GM23248 (cell line): ENCODE measurements at regions not wholly inside any gene's neighbourhood (a gene's known extent, or its start where the extent isn't known, plus 50 kb on each side); places are given as distances from the start of the nearest gene placed in this dataset.
"Not testable (repeated sequence)": the region's sequence is repeated elsewhere in the genome, so short reads cannot be mapped to it uniquely, and the experiment has no call there.

ENCODE experiments used
- DNase-seq: peaks from one replicate; pipeline ENCODE4 v3.0.0-alpha.2; 2015
- H2AFZ ChIP-seq: fragments of 200-600 bp; sonication (generic); 2 replicates; pipeline ENCODE4 v1.6.1; 2016; ENCODE audit warnings: antibody characterized with exemption
- H3F3A ChIP-seq: fragments of 200-600 bp; sonication (generic); 2 replicates; pipeline ENCODE4 v1.6.1; 2016; ENCODE audit warnings: mild to moderate bottlenecking, antibody characterized with exemption, mixed run types; ENCODE audit not compliant: insufficient read depth
- H3K27ac ChIP-seq: fragments of 200-600 bp; sonication (generic); 2 replicates; pipeline ENCODE4 v1.5.1; 2016; ENCODE audit warnings: mild to moderate bottlenecking
- H3K27me3 ChIP-seq: fragments of 200-600 bp; sonication (generic); replicated peaks from 2 replicates; pipeline ENCODE4 v1.6.1; 2016; ENCODE audit warnings: mild to moderate bottlenecking; ENCODE audit not compliant: insufficient read depth
- H3K36me3 ChIP-seq: fragments of 200-600 bp; sonication (generic); 2 replicates; pipeline ENCODE4 v1.6.1; 2016; ENCODE audit warnings: low read depth, mild to moderate bottlenecking
- H3K4me1 ChIP-seq: fragments of 200-600 bp; sonication (generic); 2 replicates; pipeline ENCODE4 v1.6.1; 2016; ENCODE audit warnings: mild to moderate bottlenecking; ENCODE audit not compliant: insufficient read depth
- H3K4me2 ChIP-seq: fragments of 200-600 bp; sonication (generic); one replicate; pipeline ENCODE4 v1.6.1; 2016; ENCODE audit warnings: mild to moderate bottlenecking; ENCODE audit not compliant: unreplicated experiment
- H3K4me3 ChIP-seq: fragments of 200-600 bp; sonication (generic); 2 replicates; pipeline ENCODE4 v1.5.1; 2016; ENCODE audit warnings: mild to moderate bottlenecking
- H3K79me2 ChIP-seq: fragments of 200-600 bp; sonication (generic); 2 replicates; pipeline ENCODE4 v1.6.1; 2016; ENCODE audit warnings: mild to moderate bottlenecking; ENCODE audit not compliant: insufficient read depth
- H3K9ac ChIP-seq: fragments of 200-600 bp; sonication (generic); 2 replicates; pipeline ENCODE4 v1.6.1; 2016; ENCODE audit warnings: mild to moderate bottlenecking
- H3K9me2 ChIP-seq: fragments of 200-600 bp; sonication (generic); 2 replicates; pipeline ENCODE4 v1.6.1; 2016; ENCODE audit warnings: mixed run types, mild to moderate bottlenecking, moderate library complexity; ENCODE audit not compliant: insufficient read depth
- H3K9me3 ChIP-seq: fragments of 200-600 bp; sonication (generic); one replicate; pipeline ENCODE4 v1.6.1; 2017; ENCODE audit warnings: low read depth
- H4K20me1 ChIP-seq: fragments of 200-600 bp; sonication (generic); 2 replicates; pipeline ENCODE4 v1.6.0; 2016; ENCODE audit not compliant: insufficient read depth
- EZH2 ChIP-seq: fragments of 200-600 bp; sonication (generic); IDR thresholded peaks from 2 replicates; pipeline ENCODE4 v1.6.1; 2018; ENCODE audit warnings: antibody characterized with exemption, mild to moderate bottlenecking; ENCODE audit not compliant: insufficient read depth, poor library complexity, severe bottlenecking
- EZH2phosphoT487 ChIP-seq: fragments of 200-600 bp; sonication (generic); IDR thresholded peaks from 2 replicates; pipeline ENCODE4 v1.6.1; 2018; ENCODE audit warnings: antibody characterized with exemption, moderate library complexity, mild to moderate bottlenecking, low read depth; ENCODE audit not compliant: insufficient read depth
- WGBS, 2 experiments: methylation state at CpG; one replicate each; pipeline ENCODE4 v1.1.6; 2015 to 2017; ENCODE audit warnings: low lambda C conversion rate in 2 of 2, low coverage in 1 of 2; ENCODE audit errors: missing lambda C conversion rate in 2 of 2; 5-methylcytosine and 5-hydroxymethylcytosine counted together
- in situ Hi-C: fragments of 300-500 bp; cut with MboI; formaldehyde crosslinking; loops from 2 replicates; pipeline ENCODE4 v1.15.0; 2020

DNA sequence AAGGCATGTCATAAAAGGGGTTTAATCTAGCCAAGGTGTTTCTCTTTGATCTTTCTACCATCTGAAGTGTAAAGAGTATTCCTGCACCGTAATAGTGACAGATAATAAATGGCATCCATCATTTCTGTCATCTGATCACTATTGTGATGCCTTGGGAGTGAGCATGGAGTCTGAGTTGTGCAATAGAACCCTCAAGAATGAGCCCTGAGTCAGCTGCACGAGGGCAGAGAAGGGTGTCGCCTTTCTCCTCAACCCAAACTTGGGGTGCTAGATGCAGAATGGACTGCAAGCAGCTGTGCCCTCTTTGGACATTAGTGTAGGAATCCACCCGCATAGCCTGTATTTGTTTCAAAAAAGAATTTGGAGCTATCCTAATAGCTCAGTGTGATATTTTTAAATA, 115.2 kb downstream of the ZNF37A start:
- Histone ChIP-seq H3K9ac (no peak overlapping the region), H3K79me2 (no peaks in the 10 kb centered on the region), H3K9me2 (no peaks in the 10 kb centered on the region), H3K9me3 (no peaks in the 10 kb centered on the region), H3K4me3 (no peak overlapping the region), H3K4me1 (no peaks in the 10 kb centered on the region), H3K4me2 (no peak overlapping the region), H4K20me1 (no peaks in the 10 kb centered on the region), H3F3A (no peaks in the 10 kb centered on the region), H3K27ac (no peak overlapping the region), H3K36me3 (no peaks in the 10 kb centered on the region), H2AFZ (no peak overlapping the region), H3K27me3 (no peaks in the 10 kb centered on the region)
- DNase-seq = peak; percentile 4
- in situ Hi-C loops = no loop called here
- TF ChIP-seq EZH2 (no peak), EZH2phosphoT487 (no peak)
- 9 to 14% methylated on average over 4 of the region's 4 CpGs for WGBS, 2 experiments

DNA sequence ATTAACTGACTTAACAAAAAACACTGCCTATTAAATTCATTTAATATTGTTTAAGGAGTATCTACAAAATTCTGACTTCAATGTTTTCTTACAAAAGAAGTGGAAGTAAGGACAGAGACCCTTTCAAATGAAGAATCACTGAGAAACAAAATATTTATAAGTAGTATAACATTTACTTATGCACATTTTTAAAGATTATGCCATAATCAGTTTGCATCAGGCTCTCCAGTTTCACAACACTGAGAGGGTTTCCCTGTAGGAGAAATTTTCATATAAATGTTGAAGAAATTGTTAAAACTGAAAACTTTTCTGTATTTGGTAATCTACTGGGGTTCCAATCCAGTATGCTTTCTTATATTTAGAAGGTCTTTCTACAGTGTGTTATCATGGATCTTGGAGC, 115.6 kb downstream of the ZNF37A start:
- H3K4me2 ChIP-seq, H3K9me3 ChIP-seq, DNase-seq, H3K27ac ChIP-seq, H4K20me1 ChIP-seq, in situ Hi-C loops, H3K9ac ChIP-seq, H3K36me3 ChIP-seq, H2AFZ ChIP-seq, H3K79me2 ChIP-seq, H3K4me3 ChIP-seq, H3K27me3 ChIP-seq, H3K4me1 ChIP-seq, H3K9me2 ChIP-seq, H3F3A ChIP-seq: not testable (repeated sequence)

DNA sequence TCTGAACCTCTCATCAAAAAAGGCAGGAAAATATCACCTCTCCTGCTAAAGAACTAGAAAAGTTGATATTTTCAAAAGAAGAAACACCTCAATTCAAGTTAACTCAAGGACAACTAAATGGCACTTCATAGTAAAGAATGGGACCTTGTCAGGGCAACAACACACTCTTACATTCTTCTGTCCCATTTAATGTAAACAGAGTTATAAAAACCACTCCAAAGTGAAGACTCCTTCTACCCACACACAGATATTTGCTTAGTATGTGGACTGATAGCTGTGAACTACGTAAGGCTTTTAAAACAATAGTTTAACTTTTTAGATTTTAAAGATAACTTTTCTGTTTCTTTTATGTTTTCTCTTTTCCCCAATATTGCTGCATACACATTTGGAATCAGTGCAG, 118.3 kb downstream of the ZNF37A start:
- Histone ChIP-seq H3K36me3 (no peaks in the 10 kb centered on the region), H3K27ac (no peak overlapping the region), H3K4me1 (no peaks in the 10 kb centered on the region), H3K4me3 (no peak overlapping the region), H3K9ac (no peak overlapping the region), H3K27me3 (no peaks in the 10 kb centered on the region), H3K9me2 (no peaks in the 10 kb centered on the region), H3K79me2 (no peaks in the 10 kb centered on the region), H3F3A (no peaks in the 10 kb centered on the region), H4K20me1 (no peaks in the 10 kb centered on the region), H3K4me2 (no peak overlapping the region), H3K9me3 (no peaks in the 10 kb centered on the region), H2AFZ (no peak overlapping the region)
- DNase-seq = no peak
- no peak for TF ChIP-seq EZH2
- TF ChIP-seq EZH2phosphoT487 = no peak
- WGBS, 2 experiments = 32 to 47% methylated on average over 1 of the region's 1 CpG
- in situ Hi-C loops = no loop called here

DNA sequence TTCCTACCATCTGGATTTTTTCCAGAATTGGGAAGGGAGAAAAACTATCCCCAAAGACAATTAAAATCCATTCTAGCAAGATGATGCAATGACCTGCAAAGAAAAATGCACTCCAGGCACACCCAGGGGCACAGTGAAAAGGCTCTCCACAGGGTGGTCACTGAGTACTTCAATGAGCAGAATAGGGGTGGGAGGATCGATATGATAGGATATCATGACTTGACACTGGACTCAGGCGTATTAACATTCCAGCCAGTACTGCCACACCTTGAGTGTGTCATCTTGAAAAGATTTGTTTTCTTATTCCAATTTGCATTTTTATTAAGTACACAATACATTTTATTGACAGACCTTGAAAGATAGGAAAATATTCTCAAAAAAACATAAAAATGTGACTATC, 132.2 kb downstream of the ZNF37A start:
- Histone ChIP-seq H3K9me3 (no peaks in the 10 kb centered on the region), H3K27ac (no peak overlapping the region), H3K79me2 (no peaks in the 10 kb centered on the region), H3K36me3 (no peaks in the 10 kb centered on the region), H2AFZ (no peak overlapping the region), H4K20me1 (no peaks in the 10 kb centered on the region), H3K9ac (no peak overlapping the region), H3K4me1 (no peaks in the 10 kb centered on the region), H3K9me2 (no peaks in the 10 kb centered on the region), H3F3A (no peaks in the 10 kb centered on the region), H3K4me3 (no peak overlapping the region), H3K27me3 (no peaks in the 10 kb centered on the region), H3K4me2 (no peak overlapping the region)
- no peak for TF ChIP-seq EZH2
- no peak for TF ChIP-seq EZH2phosphoT487
- DNase-seq = no peak
- in situ Hi-C loops = no loop called here
- 7 to 19% methylated on average over 2 of the region's 2 CpGs for WGBS, 2 experiments

DNA sequence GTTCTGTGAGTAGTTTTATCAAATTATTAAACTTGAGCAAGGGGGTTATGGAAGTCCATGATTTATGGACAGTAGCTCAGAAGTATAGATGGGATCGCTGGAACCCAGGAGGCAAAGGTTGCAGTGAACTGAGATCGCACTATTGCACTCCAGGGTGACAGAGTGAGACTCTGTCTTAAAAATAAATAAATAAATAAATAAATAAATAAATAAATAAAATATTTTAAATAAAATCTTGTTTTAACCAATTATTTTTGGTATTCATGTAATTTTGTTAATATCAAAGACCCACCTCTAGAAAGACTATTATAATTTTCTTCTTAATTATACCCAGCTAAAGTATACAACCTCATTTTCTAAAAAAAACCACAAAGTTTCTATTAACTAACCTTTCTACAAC, 134.3 kb downstream of the ZNF37A start:
- Histone ChIP-seq H3K9me3 (no peaks in the 10 kb centered on the region), H4K20me1 (no peaks in the 10 kb centered on the region), H3K4me3 (no peak overlapping the region), H3K9me2 (no peaks in the 10 kb centered on the region), H3K4me2 (no peak overlapping the region), H3K79me2 (no peaks in the 10 kb centered on the region), H3K36me3 (no peaks in the 10 kb centered on the region), H3K27me3 (no peaks in the 10 kb centered on the region), H2AFZ (no peak overlapping the region), H3K4me1 (no peaks in the 10 kb centered on the region), H3K9ac (no peak overlapping the region), H3K27ac (no peak overlapping the region), H3F3A (no peaks in the 10 kb centered on the region)
- WGBS, 2 experiments = 58 to 66% methylated on average over 2 of the region's 2 CpGs
- in situ Hi-C loops = no loop called here
- DNase-seq = no peak
- TF ChIP-seq EZH2 = no peak
- no peak for TF ChIP-seq EZH2phosphoT487

DNA sequence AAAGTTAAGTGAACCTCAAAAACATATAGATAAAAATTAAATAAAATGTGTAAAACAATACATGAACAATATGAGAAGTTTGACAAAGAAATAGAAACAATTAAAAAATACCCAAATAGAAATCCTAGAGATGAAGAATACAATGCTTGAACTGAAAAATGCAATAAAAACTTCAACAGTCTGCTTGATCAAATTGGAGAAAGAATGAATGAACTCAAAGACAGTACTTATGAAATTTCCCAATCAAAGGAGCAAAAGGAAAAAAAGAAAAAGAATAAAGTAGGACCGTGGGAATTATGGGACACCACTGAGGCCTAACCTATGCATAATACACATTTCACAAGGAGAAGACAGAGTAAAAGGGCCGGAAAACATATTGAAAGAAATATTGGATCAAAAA, 144.3 kb downstream of the ZNF37A start:
- H4K20me1 ChIP-seq, H3K36me3 ChIP-seq, H2AFZ ChIP-seq, H3K79me2 ChIP-seq, H3K9ac ChIP-seq, H3K4me3 ChIP-seq, H3K4me2 ChIP-seq, in situ Hi-C loops, H3K27ac ChIP-seq, DNase-seq, H3K27me3 ChIP-seq, H3K9me2 ChIP-seq, H3K9me3 ChIP-seq, H3K4me1 ChIP-seq, H3F3A ChIP-seq: not testable (repeated sequence)
- 4 to 17% methylated on average over 2 of the region's 2 CpGs for WGBS, 2 experiments

DNA sequence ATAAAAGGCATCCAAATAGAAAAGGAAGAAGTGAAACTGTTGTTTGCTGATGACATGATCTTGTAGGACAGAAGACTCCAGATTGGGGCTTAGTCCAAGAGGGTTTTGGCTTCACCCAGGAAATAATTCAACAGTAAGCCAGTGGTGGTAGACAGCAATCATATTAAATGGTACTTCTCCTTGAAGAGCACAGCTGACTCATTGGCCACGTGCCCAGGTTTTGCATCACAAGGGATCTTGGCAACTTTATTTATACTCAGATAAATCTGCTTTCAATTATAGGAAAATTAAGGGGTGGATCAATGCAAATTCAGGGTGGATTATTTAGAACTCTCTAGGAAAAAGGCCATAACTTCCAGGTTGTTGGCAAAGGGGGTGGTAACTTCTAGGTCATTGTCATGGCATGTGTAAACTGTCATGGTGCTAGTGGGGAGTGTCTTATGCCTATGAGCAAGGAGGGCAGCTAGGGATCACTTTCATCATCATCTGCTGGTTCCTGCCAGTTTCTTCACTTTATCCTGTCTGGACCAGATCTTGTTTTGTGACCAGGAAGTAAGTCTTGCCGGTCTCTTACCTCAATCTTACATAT, 148.0 kb downstream of the ZNF37A start:
- H3K4me2 ChIP-seq, H3K9me3 ChIP-seq, H2AFZ ChIP-seq, H3F3A ChIP-seq, H3K4me3 ChIP-seq, H3K27ac ChIP-seq, in situ Hi-C loops, H3K9ac ChIP-seq, H3K36me3 ChIP-seq, H3K9me2 ChIP-seq, H4K20me1 ChIP-seq, H3K79me2 ChIP-seq, H3K27me3 ChIP-seq, H3K4me1 ChIP-seq: not testable (repeated sequence)
- 6 to 9% methylated on average over 2 of the region's 2 CpGs for WGBS, 2 experiments
- DNase-seq = peak; percentile 25
